ENCODE measurements at regions not wholly inside any gene's neighbourhood (a gene's known extent, or its start where the extent isn't known, plus 50 kb on each side); places are given as distances from the start of the nearest gene placed in this dataset.

DNA sequence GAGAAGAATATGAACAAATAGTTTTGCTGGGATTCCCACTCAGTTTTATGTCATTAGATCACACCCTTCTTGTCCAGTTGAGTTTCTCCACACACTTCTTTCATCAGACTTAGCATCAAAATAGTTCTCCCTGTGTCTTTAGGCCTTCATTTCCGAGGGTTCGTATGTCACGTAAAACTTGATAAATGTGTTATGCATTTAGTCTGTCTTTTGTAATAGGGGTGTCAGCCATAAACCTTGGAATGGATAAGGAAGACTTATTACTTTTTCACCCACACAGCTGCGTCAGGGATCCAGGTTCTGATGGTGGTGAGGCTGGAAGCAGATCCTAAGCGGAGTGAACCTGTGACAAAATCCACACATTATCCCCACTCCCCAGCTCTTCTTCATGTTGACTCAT lies 246.8 kb downstream of the CD83 start:
- H3K4me1 ChIP-seq (ENCODE audit: insufficient read depth, low read length), result peaks cover 14% of the 10 kb centered on the region; the same call in 1 of the 2 replicates
- no peak overlapping the region for H3K14ac ChIP-seq (ENCODE audit: insufficient read depth, low read length)
- Mint-ChIP-seq H3K4me1 (peaks cover 59 to 82% of the 10 kb centered on the region in 2 experiments), H3K27ac (no peak overlapping the region), H3K36me3 (ENCODE audit: insufficient read depth in 1 of 3, low read depth in 3 of 3) (no peaks in the 10 kb centered on the region; a peak in 1 of 7 replicates), H3K9me3 (no peaks in the 10 kb centered on the region; a peak in 1 of 5 replicates), H3K27me3 (ENCODE audit: low read depth) (no peaks in the 10 kb centered on the region; the same call in 1 of the 2 replicates), H3K4me3 (no peak overlapping the region)
- no peak overlapping the region for H3K4ac ChIP-seq (ENCODE audit: low read depth, low read length)
- no peak overlapping the region for H3K18ac ChIP-seq (ENCODE audit: insufficient read length, low read depth, low read length)
- H4K5ac ChIP-seq (ENCODE audit: insufficient read length, low read depth, low read length), result no peak overlapping the region
- H4K20me1 ChIP-seq (ENCODE audit: control insufficient read depth, insufficient read depth, insufficient read length), result no peaks in the 10 kb centered on the region
- no peak overlapping the region for H2AFZ ChIP-seq (ENCODE audit: low read length)
- no peak for DNase-seq
- no peak overlapping the region for H2BK5ac ChIP-seq (ENCODE audit: insufficient read length, low read length)
- no peaks in the 10 kb centered on the region for H3K27me3 ChIP-seq (ENCODE audit: insufficient read depth, low read length)
- no peak overlapping the region for H3K9ac ChIP-seq (ENCODE audit: extremely low read depth, insufficient read length, low read length)
- H3K79me2 ChIP-seq (ENCODE audit: insufficient read depth, low read length), result no peaks in the 10 kb centered on the region
- no peak overlapping the region for H2BK15ac ChIP-seq (ENCODE audit: low read depth, low read length)
- H3K56ac ChIP-seq (ENCODE audit: insufficient read length, low read depth, low read length), result no peak overlapping the region
- H3K23ac ChIP-seq (ENCODE audit: insufficient read length, low read depth, low read length), result no peak overlapping the region
- H3K4me2 ChIP-seq (ENCODE audit: insufficient read depth, insufficient read length, low read length), result no peak overlapping the region
- no peaks in the 10 kb centered on the region for H3K9me3 ChIP-seq (ENCODE audit: control insufficient read depth, low read depth, low read length)
- H3T11ph ChIP-seq (ENCODE audit: low read length), result no peak overlapping the region
- no peak overlapping the region for H2BK120ac ChIP-seq (ENCODE audit: low read depth, low read length, poor library complexity, severe bottlenecking)
- H3K27ac ChIP-seq (ENCODE audit: insufficient read length, low read depth, low read length), result no peak overlapping the region
- no peaks in the 10 kb centered on the region for H3K79me1 ChIP-seq (ENCODE audit: insufficient read depth, low read depth, low read length, poor library complexity, severe bottlenecking)
- no CpG with 5 or more reads among the region's 5 CpGs for WGBS (ENCODE audit: extremely low coverage, insufficient read length, low lambda C conversion rate)
- H2AK5ac ChIP-seq (ENCODE audit: insufficient read length, low read length), result no peak overlapping the region
- H3K23me2 ChIP-seq (ENCODE audit: insufficient read length, low read depth, low read length, poor library complexity, severe bottlenecking), result no peaks in the 10 kb centered on the region
- H4K8ac ChIP-seq (replicated peaks; ENCODE audit: insufficient read length, low read depth, low read length), result no peak overlapping the region
- TF ChIP-seq, protein P1, sequence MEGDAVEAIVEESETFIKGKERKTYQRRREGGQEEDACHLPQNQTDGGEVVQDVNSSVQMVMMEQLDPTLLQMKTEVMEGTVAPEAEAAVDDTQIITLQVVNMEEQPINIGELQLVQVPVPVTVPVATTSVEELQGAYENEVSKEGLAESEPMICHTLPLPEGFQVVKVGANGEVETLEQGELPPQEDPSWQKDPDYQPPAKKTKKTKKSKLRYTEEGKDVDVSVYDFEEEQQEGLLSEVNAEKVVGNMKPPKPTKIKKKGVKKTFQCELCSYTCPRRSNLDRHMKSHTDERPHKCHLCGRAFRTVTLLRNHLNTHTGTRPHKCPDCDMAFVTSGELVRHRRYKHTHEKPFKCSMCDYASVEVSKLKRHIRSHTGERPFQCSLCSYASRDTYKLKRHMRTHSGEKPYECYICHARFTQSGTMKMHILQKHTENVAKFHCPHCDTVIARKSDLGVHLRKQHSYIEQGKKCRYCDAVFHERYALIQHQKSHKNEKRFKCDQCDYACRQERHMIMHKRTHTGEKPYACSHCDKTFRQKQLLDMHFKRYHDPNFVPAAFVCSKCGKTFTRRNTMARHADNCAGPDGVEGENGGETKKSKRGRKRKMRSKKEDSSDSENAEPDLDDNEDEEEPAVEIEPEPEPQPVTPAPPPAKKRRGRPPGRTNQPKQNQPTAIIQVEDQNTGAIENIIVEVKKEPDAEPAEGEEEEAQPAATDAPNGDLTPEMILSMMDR (conservative IDR thresholded peaks at IDR 0.05), result no peak
- no peak overlapping the region for H2BK12ac ChIP-seq (ENCODE audit: insufficient read length, low read depth, low read length)
- no peak overlapping the region for H2BK20ac ChIP-seq (ENCODE audit: low read depth, low read length, poor library complexity, severe bottlenecking)
- no peak overlapping the region for H4K91ac ChIP-seq (ENCODE audit: insufficient read length, low read depth, low read length)
